SK-N-SH (cell line): ENCODE measurements at regions not wholly inside any gene's neighbourhood (a gene's known extent, or its start where the extent isn't known, plus 50 kb on each side); places are given as distances from the start of the nearest gene placed in this dataset.

Source experiments
- CTCF ChIA-PET: fragments of 300-600, 350-600 bp; formaldehyde crosslinking; extraction: SDS; loops from one replicate; lab custom pipeline; 2021; lab: Yijun Ruan, JAX
- POLR2A ChIA-PET: fragments of 350-600 bp; sonication (Branson Sonifier 250); formaldehyde crosslinking; extraction: SDS; loops from one replicate; lab custom pipeline; 2020; ENCODE audit warnings: antibody characterized with exemption, inconsistent platforms; lab: Yijun Ruan, JAX
- DNase-seq: peaks from one replicate; pipeline ENCODE4 v3.0.0; 2012
- H2AFZ ChIP-seq: fragments of 200-600 bp; sonication (generic); 2 replicates; pipeline ENCODE4 v1.8.1; 2016; ENCODE audit warnings: antibody characterized with exemption, mild to moderate bottlenecking, low read depth
- H3F3A ChIP-seq: fragments of 200-600 bp; sonication (generic); replicated peaks from 2 replicates; pipeline ENCODE3; 2016; ENCODE audit warnings: antibody characterized with exemption, mild to moderate bottlenecking; ENCODE audit not compliant: insufficient read depth
- H3K27ac ChIP-seq, 2 experiments: fragments of 200-500 bp in 1 of 2; fragments of 200-600 bp in 1 of 2; sonication (Bioruptor generic) in 1 of 2; sonication (generic), shearing (Covaris generic) in 1 of 2; 2 replicates each; pipeline versions ENCODE4 v1.5.1 to v1.6.1; 2014 to 2016; ENCODE audit warnings: low read depth in 2 of 2, inconsistent platforms in 1 of 2, low read length in 1 of 2, mild to moderate bottlenecking in 1 of 2, mixed read lengths in 1 of 2
- H3K27me3 ChIP-seq: fragments of 200-600 bp; sonication (generic), shearing (Covaris generic); 2 replicates; pipeline ENCODE4 v1.6.1; 2016; ENCODE audit warnings: mixed run types; ENCODE audit not compliant: insufficient read depth
- H3K36me3 ChIP-seq, 2 experiments: fragments of 200-500 bp in 1 of 2; fragments of 200-600 bp in 1 of 2; sonication (Bioruptor generic) in 1 of 2; sonication (generic) in 1 of 2; replicated peaks in 1 of 2; 2 replicates each; pipeline versions ENCODE3 to v1.5.1; 2014 to 2016; ENCODE audit warnings: low read length in 1 of 2, mild to moderate bottlenecking in 1 of 2; ENCODE audit not compliant: insufficient read depth in 2 of 2, control insufficient read depth in 1 of 2
- H3K4me1 ChIP-seq, 2 experiments: fragments of 200-500 bp in 1 of 2; fragments of 200-600 bp in 1 of 2; sonication (Bioruptor generic) in 1 of 2; sonication (generic), shearing (Covaris generic) in 1 of 2; 2 replicates each; pipeline versions ENCODE4 v1.5.1 to v1.6.1; 2014 to 2016; ENCODE audit warnings: low read depth in 1 of 2, low read length in 1 of 2, mixed run types in 1 of 2; ENCODE audit not compliant: insufficient read depth in 2 of 2, control insufficient read depth in 1 of 2
- H3K4me2 ChIP-seq: fragments of 200-600 bp; sonication (generic), shearing (Covaris generic); 2 replicates; pipeline ENCODE4 v1.6.1; 2017; ENCODE audit warnings: mixed run types
- H3K4me3 ChIP-seq, 2 experiments: fragments of 200-500 bp in 1 of 2; fragments of 200-600 bp in 1 of 2; sonication (Bioruptor generic) in 1 of 2; sonication (generic), shearing (Covaris generic) in 1 of 2; 2 replicates each; pipeline versions ENCODE4 v1.5.1 to v1.8.1; 2014 to 2016; ENCODE audit warnings: low read depth in 2 of 2, inconsistent platforms in 1 of 2, low read length in 1 of 2, mild to moderate bottlenecking in 1 of 2, mixed read lengths in 1 of 2, moderate library complexity in 1 of 2
- H3K79me2 ChIP-seq: fragments of 200-600 bp; sonication (generic); 2 replicates; pipeline ENCODE4 v1.8.1; 2017; ENCODE audit warnings: mild to moderate bottlenecking; ENCODE audit not compliant: insufficient read depth
- H3K9ac ChIP-seq: fragments of 200-600 bp; sonication (generic); 2 replicates; pipeline ENCODE4 v1.6.1; 2017; ENCODE audit warnings: mixed run types
- H3K9me2 ChIP-seq: fragments of 200-600 bp; sonication (generic); 2 replicates; pipeline ENCODE4 v1.6.1; 2017; ENCODE audit warnings: mixed run types
- H3K9me3 ChIP-seq: fragments of 200-600 bp; sonication (generic); 2 replicates; pipeline ENCODE4 v1.6.1; 2017; ENCODE audit warnings: mixed run types, mild to moderate bottlenecking, moderate library complexity
- H4K20me1 ChIP-seq: fragments of 200-600 bp; sonication (generic); 2 replicates; pipeline ENCODE4 v1.6.1; 2017; ENCODE audit warnings: mild to moderate bottlenecking, mixed run types; ENCODE audit not compliant: insufficient read depth
- CHD2 ChIP-seq: fragments of 150-350 bp; IDR thresholded peaks from 2 replicates; pipeline ENCODE4 v1.6.1; 2018; ENCODE audit warnings: low read length; ENCODE audit not compliant: partially characterized antibody
- CTCF ChIP-seq: fragments of 200-600 bp; sonication (generic); IDR thresholded peaks from 2 replicates; pipeline ENCODE4 v1.6.1; 2017; ENCODE audit warnings: antibody characterized with exemption, mild to moderate bottlenecking, moderate library complexity
- ELF1 ChIP-seq: IDR thresholded peaks from 2 replicates; pipeline ENCODE4 v1.4.0; 2012
- EP300 ChIP-seq, 2 experiments: IDR thresholded peaks; 2 replicates each; pipeline versions ENCODE4 v1.4.0 to v1.6.1; 2012; ENCODE audit warnings: borderline replicate concordance in 1 of 2, low read depth in 1 of 2, low read length in 1 of 2
- EZH2phosphoT487 ChIP-seq: fragments of 200-600 bp; sonication (generic); IDR thresholded peaks from 2 replicates; pipeline ENCODE4 v1.6.1; 2017; ENCODE audit warnings: low read depth, mixed run types, mild to moderate bottlenecking, antibody characterized with exemption, moderate library complexity, borderline replicate concordance
- FOSL2 ChIP-seq: IDR thresholded peaks from 2 replicates; pipeline ENCODE4 v1.4.0; 2012; ENCODE audit warnings: low read depth, mild to moderate bottlenecking, moderate library complexity, borderline replicate concordance
- GABPA ChIP-seq: IDR thresholded peaks from 2 replicates; pipeline ENCODE4 v1.4.0; 2012; ENCODE audit warnings: low read depth, mild to moderate bottlenecking
- MAX ChIP-seq: IDR thresholded peaks from 2 replicates; pipeline ENCODE4 v1.4.0; 2012; ENCODE audit warnings: low read depth
- MXI1 ChIP-seq: IDR thresholded peaks from 2 replicates; pipeline ENCODE4 v1.6.1; 2012; ENCODE audit warnings: mild to moderate bottlenecking, low read depth, low read length, improper control_type of control experiment
- NFIC ChIP-seq: IDR thresholded peaks from 2 replicates; pipeline ENCODE4 v1.4.0; 2012; ENCODE audit warnings: borderline replicate concordance
- PBX3 ChIP-seq: IDR thresholded peaks from 2 replicates; pipeline ENCODE4; 2012
- POLR2AphosphoS5 ChIP-seq: IDR thresholded peaks from 2 replicates; pipeline ENCODE4 v1.6.1; 2012; ENCODE audit warnings: low read depth, low read length
- RCOR1 ChIP-seq: fragments of 150-350 bp; IDR thresholded peaks from 2 replicates; pipeline ENCODE4 v1.6.1; 2017; ENCODE audit warnings: antibody characterized with exemption, low read length
- RFX5 ChIP-seq: IDR thresholded peaks from 2 replicates; pipeline ENCODE4 v1.6.1; 2012; ENCODE audit warnings: mild to moderate bottlenecking, improper control_type of control experiment, low read length
- RXRA ChIP-seq: IDR thresholded peaks from 2 replicates; pipeline ENCODE4 v1.4.0; 2012; ENCODE audit warnings: low read depth, mild to moderate bottlenecking, borderline replicate concordance
- SIN3A ChIP-seq: IDR thresholded peaks from 2 replicates; pipeline ENCODE4 v1.6.1; 2012; ENCODE audit warnings: low read depth, mild to moderate bottlenecking, low read length, moderate library complexity, borderline replicate concordance
- SMC3 ChIP-seq: IDR thresholded peaks from 2 replicates; pipeline ENCODE4 v1.6.1; 2012; ENCODE audit warnings: low read depth, low read length, improper control_type of control experiment
- TAF1 ChIP-seq: IDR thresholded peaks from 2 replicates; pipeline ENCODE4 v1.6.1; 2012; ENCODE audit warnings: low read depth, mild to moderate bottlenecking, low read length, moderate library complexity, borderline replicate concordance
- TCF12 ChIP-seq: IDR thresholded peaks from 2 replicates; pipeline ENCODE4 v1.4.0; 2012
- TEAD4 ChIP-seq: IDR thresholded peaks from 2 replicates; pipeline ENCODE4 v1.4.0; 2012; ENCODE audit warnings: mild to moderate bottlenecking, borderline replicate concordance; ENCODE audit not compliant: insufficient read depth
- USF1 ChIP-seq: IDR thresholded peaks from 2 replicates; pipeline ENCODE4 v1.4.0; 2012; ENCODE audit warnings: low read depth, borderline replicate concordance
- USF2 ChIP-seq: fragments of 150-350 bp; IDR thresholded peaks from 2 replicates; pipeline ENCODE4 v1.6.1; 2017; ENCODE audit warnings: antibody characterized with exemption, low read length, low read depth, borderline replicate concordance
- YY1 ChIP-seq: IDR thresholded peaks from 2 replicates; pipeline ENCODE4 v1.4.0; 2012; ENCODE audit warnings: low read depth, mild to moderate bottlenecking
- WGBS: methylation state at CpG from one replicate; pipeline ENCODE4 v1.1.6; 2017; ENCODE audit warnings: low lambda C conversion rate; 5-methylcytosine and 5-hydroxymethylcytosine counted together

DNA sequence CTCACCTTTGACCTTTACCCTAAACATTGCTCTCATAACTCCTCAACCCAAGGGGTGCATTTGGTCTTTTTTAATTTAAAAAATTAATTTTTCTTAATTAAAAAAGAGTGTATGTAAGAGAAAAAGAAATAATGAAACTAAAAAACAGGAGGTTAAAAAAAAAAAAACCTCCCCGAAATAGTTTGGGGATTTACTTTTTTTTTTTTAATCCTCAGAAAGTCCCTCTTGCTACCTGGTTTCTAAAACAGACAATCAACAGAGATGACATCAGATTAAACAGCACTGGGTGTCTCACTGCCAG, 301.3 kb downstream of the SOX9 start (continued):
- TF ChIP-seq CTCF (no peak), ELF1 (no peak), POLR2AphosphoS5 (no peak)

GRCh38 chr17:72422505-72423285, 301.9 kb downstream of the SOX9 start:
- peaks cover 17% of the 10 kb centered on the region for H3K79me2 ChIP-seq
- H3K4me2 ChIP-seq, result peak overlapping the region; percentile 64
- H3K27me3 ChIP-seq, result no peaks in the 10 kb centered on the region
- ChIA-PET POLR2A (interaction anchor here (0.6 to 0.9 kb wide), 3 partner anchors 9 to 76 kb away, joined by 3 to 5 read pairs (median 3); no protein-coding TSS in a partner anchor), CTCF (interaction anchor here (0.7 to 1.9 kb wide), 5 partner anchors 10 to 297 kb away, joined by 3 to 5 read pairs (median 4); no protein-coding TSS in a partner anchor)
- H3K27ac ChIP-seq, result peak overlapping the region; percentile 16 to 95; a peak in 2 of 4 replicates
- peak overlapping the region; percentile 47 for H2AFZ ChIP-seq
- H3K9me2 ChIP-seq, result no peaks in the 10 kb centered on the region
- peak overlapping the region in 1 of 2 experiments; percentile 12; a peak in 1 of 4 replicates for H3K4me3 ChIP-seq
- H3K9ac ChIP-seq, result peak overlapping the region; percentile 48
- peaks cover 0 to 9% of the 10 kb centered on the region in 2 experiments for H3K36me3 ChIP-seq
- WGBS, result 33% methylated on average over 21 of the region's 21 CpGs
- H4K20me1 ChIP-seq, result no peaks in the 10 kb centered on the region
- peaks cover 34 to 49% of the 10 kb centered on the region in 2 experiments for H3K4me1 ChIP-seq
- H3F3A ChIP-seq, result peaks cover 28% of the 10 kb centered on the region
- peaks cover 5% of the 10 kb centered on the region for H3K9me3 ChIP-seq
- DNase-seq, result peak; percentile 71
- TF ChIP-seq EZH2phosphoT487 (no peak), USF2 (no peak), EP300 (IDR thresholded peaks at IDR 0.05; ENCODE audit: borderline replicate concordance in 1 of 2, low read depth in 1 of 2, low read length in 1 of 2) (peak; percentile 67 to 75; a peak in 3 of 4 replicates), MXI1 (no peak), USF1 (no peak), PBX3 (peak; percentile 52; the same call in 1 of the 2 replicates), SIN3A (no peak), CHD2 (no peak), GABPA (no peak), MAX (peak; percentile 81), RXRA (peak; percentile 81; the same call in 1 of the 2 replicates), YY1 (0 out of 2 replicates have a peak, but pooled peaks have one; percentile 48), RFX5 (no peak), FOSL2 (peak; percentile 88), NFIC (peak; percentile 62), ELF1 (no peak), RCOR1 (peak; percentile 34; the same call in 1 of the 2 replicates), TAF1 (no peak; the same call in 1 of the 2 replicates), POLR2AphosphoS5 (no peak), TCF12 (peak; percentile 87), SMC3 (no peak), TEAD4 (peak; percentile 70)
